HPDE6-E6E7 (cell line): ENCODE measurements at regions not wholly inside any gene's neighbourhood (a gene's known extent, or its start where the extent isn't known, plus 50 kb on each side); places are given as distances from the start of the nearest gene placed in this dataset.
"Not testable (repeated sequence)": the region's sequence is repeated elsewhere in the genome, so short reads cannot be mapped to it uniquely, and the experiment has no call there.

Source experiments
- DNase-seq: peaks from one replicate; pipeline ENCODE4 v3.0.0; 2011; ENCODE audit warnings: missing footprints; ENCODE audit errors: extremely low spot score

GRCh38 chr3:151675858-151676615 is 57.7 kb upstream of the AADACL2 start:
- no peak for DNase-seq

GRCh38 chr3:151673974-151674373 is 59.8 kb upstream of the AADACL2 start:
- DNase-seq, result no peak

- not testable (repeated sequence) for DNase-seq
Observed at GRCh38 chr3:151667762-151668161, 66.0 kb upstream of the AADACL2 start.

GRCh38 chr3:151660885-151661284 is 72.8 kb upstream of the AADACL2 start:
- DNase-seq, result no peak

GRCh38 chr3:151644986-151645385 is 88.7 kb upstream of the AADACL2 start:
- no peak for DNase-seq

GRCh38 chr3:151644020-151644620 is 89.6 kb upstream of the AADACL2 start:
- no peak for DNase-seq

GRCh38 chr3:151639418-151639740 is 94.3 kb upstream of the AADACL2 start:
- no peak for DNase-seq

- DNase-seq, result no peak
Observed at GRCh38 chr3:151638555-151639417, 94.9 kb upstream of the AADACL2 start.

GRCh38 chr3:151635905-151636304 is 97.8 kb upstream of the AADACL2 start:
- DNase-seq, result no peak

GRCh38 chr3:151631946-151632345 is 101.8 kb upstream of the AADACL2 start:
- DNase-seq, result no peak

GRCh38 chr3:151630938-151631441 is 102.7 kb upstream of the AADACL2 start:
- DNase-seq, result no peak

- DNase-seq, result no peak
Observed at GRCh38 chr3:151630035-151630434, 103.7 kb upstream of the AADACL2 start.

GRCh38 chr3:151625586-151625985 is 108.1 kb upstream of the AADACL2 start:
- DNase-seq, result no peak

- no peak for DNase-seq
Observed at GRCh38 chr3:151625086-151625485, 108.6 kb upstream of the AADACL2 start.

GRCh38 chr3:151620071-151620470 is 113.7 kb upstream of the AADACL2 start:
- no peak for DNase-seq

GRCh38 chr3:151615464-151615863 is 118.3 kb upstream of the AADACL2 start:
- no peak for DNase-seq

- no peak for DNase-seq
Observed at GRCh38 chr3:151612115-151612514, 121.6 kb upstream of the AADACL2 start.

- DNase-seq, result no peak
Observed at GRCh38 chr3:151611419-151611818, 122.3 kb upstream of the AADACL2 start.

GRCh38 chr3:151609491-151609890 is 124.2 kb upstream of the AADACL2 start:
- no peak for DNase-seq

- no peak for DNase-seq
Observed at GRCh38 chr3:151604891-151605290, 128.8 kb upstream of the AADACL2 start.

- no peak for DNase-seq
Observed at GRCh38 chr3:151600783-151601182, 132.9 kb upstream of the AADACL2 start.

- no peak for DNase-seq
Observed at GRCh38 chr3:151599103-151599672, 134.5 kb upstream of the AADACL2 start.
